LHCN-M2 (cell line): ENCODE measurements at regions not wholly inside any gene's neighbourhood (a gene's known extent, or its start where the extent isn't known, plus 50 kb on each side); places are given as distances from the start of the nearest gene placed in this dataset.
A peak's percentile ranks its signal among the peaks of the same experiment; 100 is the strongest.

Source experiments
- DNase-seq: peaks from one replicate; pipeline ENCODE4 v3.0.0-alpha.2; 2012; ENCODE audit warnings: low read depth

GRCh38 chr4:173704201-173704600 lies 174.2 kb upstream of the HAND2 start:
- DNase-seq: no peak

GRCh38 chr4:173703021-173703420 lies 173.0 kb upstream of the HAND2 start:
- peak; percentile 1 for DNase-seq

GRCh38 chr4:173700650-173701049 lies 170.6 kb upstream of the HAND2 start:
- DNase-seq: no peak

GRCh38 chr4:173699841-173700475 lies 169.9 kb upstream of the HAND2 start:
- no peak for DNase-seq

- no peak for DNase-seq
Observed at GRCh38 chr4:173698557-173699262, 168.7 kb upstream of the HAND2 start.

GRCh38 chr4:173697840-173698239 lies 167.8 kb upstream of the HAND2 start:
- no peak for DNase-seq

- DNase-seq: no peak
Observed at GRCh38 chr4:173696551-173696950, 166.5 kb upstream of the HAND2 start.

- DNase-seq: no peak
Observed at GRCh38 chr4:173696011-173696410, 166.0 kb upstream of the HAND2 start.

- DNase-seq: no peak
Observed at GRCh38 chr4:173685831-173686210, 155.8 kb upstream of the HAND2 start.

- no peak for DNase-seq
Observed at GRCh38 chr4:173685165-173685830, 155.3 kb upstream of the HAND2 start.

GRCh38 chr4:173684223-173684622 lies 154.2 kb upstream of the HAND2 start:
- DNase-seq: no peak

- DNase-seq: no peak
Observed at GRCh38 chr4:173682609-173683008, 152.6 kb upstream of the HAND2 start.

GRCh38 chr4:173680278-173680677 lies 150.2 kb upstream of the HAND2 start:
- DNase-seq: no peak

- DNase-seq: no peak
Observed at GRCh38 chr4:173675446-173675845, 145.4 kb upstream of the HAND2 start.

GRCh38 chr4:173669460-173670179 lies 139.6 kb upstream of the HAND2 start:
- DNase-seq: no peak

GRCh38 chr4:173661001-173661400 lies 131.0 kb upstream of the HAND2 start:
- DNase-seq: no peak

GRCh38 chr4:173656898-173657297 lies 126.9 kb upstream of the HAND2 start:
- DNase-seq: no peak

- DNase-seq: no peak
Observed at GRCh38 chr4:173652283-173652931, 122.4 kb upstream of the HAND2 start.

GRCh38 chr4:173651651-173652282 lies 121.7 kb upstream of the HAND2 start:
- no peak for DNase-seq

GRCh38 chr4:173647902-173648301 lies 117.9 kb upstream of the HAND2 start:
- DNase-seq: no peak

GRCh38 chr4:173642509-173642908 lies 112.5 kb upstream of the HAND2 start:
- no peak for DNase-seq
